ENCODE measurements at regions not wholly inside any gene's neighbourhood (a gene's known extent, or its start where the extent isn't known, plus 50 kb on each side); places are given as distances from the start of the nearest gene placed in this dataset.
A peak's percentile ranks its signal among the peaks of the same experiment; 100 is the strongest.

DNA sequence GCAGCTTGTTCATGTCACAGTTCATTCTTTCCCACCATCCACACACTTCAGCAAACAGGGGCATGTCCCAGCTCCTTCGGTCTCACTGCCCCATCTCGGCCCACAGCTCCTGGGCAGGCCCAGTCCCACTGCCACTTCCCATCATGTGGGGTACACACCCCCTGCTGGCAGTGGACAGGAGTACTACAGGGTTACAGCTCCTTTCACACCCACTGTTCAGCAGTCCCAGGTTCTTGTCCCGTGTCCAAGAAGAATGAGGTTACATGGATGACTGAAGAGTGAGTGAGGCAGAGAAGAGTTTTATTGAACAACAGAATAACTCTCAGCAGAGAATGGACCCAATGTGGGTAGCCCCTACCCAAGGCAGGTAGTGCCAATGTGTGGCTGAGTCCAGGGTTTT lies 77.8 kb upstream of the SMLR1 start:
- Histone ChIP-seq H3K4me1 (ENCODE audit: control insufficient read depth in 3 of 3, insufficient read depth in 2 of 3, low read depth in 1 of 3, low read length in 2 of 3) (no peaks in the 10 kb centered on the region), H3K9me3 (ENCODE audit: control insufficient read depth in 2 of 2, insufficient read depth in 1 of 2, low read depth in 1 of 2, low read length in 1 of 2) (peaks cover 0 to 18% of the 10 kb centered on the region in 2 donors), H3K27me3 (ENCODE audit: control insufficient read depth in 3 of 3, insufficient read depth in 3 of 3, low read length in 3 of 3) (no peaks in the 10 kb centered on the region), H3K36me3 (ENCODE audit: control insufficient read depth in 3 of 3, insufficient read depth in 2 of 3, low read depth in 1 of 3, low read length in 3 of 3) (no peaks in the 10 kb centered on the region), H3K4me3 (ENCODE audit: low read depth in 1 of 3, low read length in 3 of 3) (no peak overlapping the region), H3K27ac (ENCODE audit: low read depth in 1 of 3, low read length in 2 of 3) (no peak overlapping the region)
- WGBS, 3 donors: 95 to 98% (median 96%) methylated on average over 3 of the region's 3 CpGs
- FAIRE-seq (no peak), DNase-seq (no peak)

DNA sequence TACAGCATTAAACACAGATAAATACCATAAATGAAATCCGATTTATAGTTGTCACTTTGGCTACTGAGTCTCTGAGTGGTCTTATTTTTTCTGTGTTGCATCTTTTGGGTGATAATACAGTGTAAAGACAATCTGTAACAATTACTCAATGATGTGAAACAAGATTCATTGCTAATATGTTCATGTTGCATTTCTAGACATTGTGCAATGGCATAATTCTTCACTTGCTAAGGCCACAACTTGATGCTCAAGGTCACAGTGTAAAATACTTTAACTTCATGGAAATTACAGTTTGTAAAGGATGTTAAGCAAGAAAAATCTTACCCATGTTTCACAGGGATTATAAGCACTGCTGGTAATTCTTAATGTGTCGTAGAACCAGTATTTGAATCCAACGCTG lies 74.9 kb upstream of the SMLR1 start:
- FAIRE-seq: no peak
- 83 to 94% (median 87%) methylated on average over 3 of the region's 3 CpGs for WGBS, 3 donors

DNA sequence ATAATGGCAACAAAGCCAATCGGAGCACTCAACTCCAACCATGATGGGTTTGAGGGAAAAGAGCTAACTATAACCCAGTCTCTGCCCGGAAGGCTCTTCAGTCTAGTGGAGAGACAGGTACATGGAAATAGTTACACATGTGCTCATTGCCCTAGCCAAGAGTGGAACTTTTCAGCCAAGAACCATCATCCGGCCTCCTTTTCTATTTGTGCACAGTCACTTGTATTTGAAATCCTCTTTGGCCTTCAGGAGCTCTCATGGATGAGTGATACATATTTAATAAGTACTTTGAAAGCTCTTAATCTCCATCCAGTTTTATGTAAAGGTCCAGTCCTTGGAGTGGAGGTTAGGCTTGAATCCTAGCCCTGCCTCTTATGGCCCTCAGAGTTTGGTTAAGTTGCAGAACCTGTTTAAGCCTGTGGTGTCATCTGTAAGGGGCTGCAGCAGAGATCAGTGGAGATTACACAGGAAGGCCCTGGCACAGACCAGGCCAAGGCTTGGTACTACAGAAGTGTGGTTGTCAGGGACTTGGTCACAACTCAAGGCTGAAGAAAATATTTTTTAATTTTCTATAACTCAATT lies 72.3 kb upstream of the SMLR1 start:
- DNase-seq: no peak
- WGBS, 3 donors: 91 to 94% (median 92%) methylated on average over 3 of the region's 3 CpGs
- FAIRE-seq: no peak
- peaks cover 0 to 7% of the 10 kb centered on the region in 2 donors for H3K9me3 ChIP-seq (ENCODE audit: control insufficient read depth in 2 of 2, insufficient read depth in 1 of 2, low read depth in 1 of 2, low read length in 1 of 2)
- no peak overlapping the region for H3K27ac ChIP-seq (ENCODE audit: low read depth in 1 of 3, low read length in 2 of 3)
- H3K4me1 ChIP-seq (ENCODE audit: control insufficient read depth in 3 of 3, insufficient read depth in 2 of 3, low read depth in 1 of 3, low read length in 2 of 3): no peaks in the 10 kb centered on the region
- no peaks in the 10 kb centered on the region for H3K27me3 ChIP-seq (ENCODE audit: control insufficient read depth in 3 of 3, insufficient read depth in 3 of 3, low read length in 3 of 3)
- H3K36me3 ChIP-seq (ENCODE audit: control insufficient read depth in 3 of 3, insufficient read depth in 2 of 3, low read depth in 1 of 3, low read length in 3 of 3): no peaks in the 10 kb centered on the region
- H3K4me3 ChIP-seq (ENCODE audit: low read depth in 1 of 3, low read length in 3 of 3): no peak overlapping the region

More for the DNA sequence above, 74.9 kb upstream of the SMLR1 start:
- Histone ChIP-seq H3K36me3 (ENCODE audit: control insufficient read depth in 3 of 3, insufficient read depth in 2 of 3, low read depth in 1 of 3, low read length in 3 of 3) (no peaks in the 10 kb centered on the region), H3K27me3 (ENCODE audit: control insufficient read depth in 3 of 3, insufficient read depth in 3 of 3, low read length in 3 of 3) (no peaks in the 10 kb centered on the region), H3K4me3 (ENCODE audit: low read depth in 1 of 3, low read length in 3 of 3) (no peak overlapping the region), H3K27ac (ENCODE audit: low read depth in 1 of 3, low read length in 2 of 3) (no peak overlapping the region), H3K4me1 (ENCODE audit: control insufficient read depth in 3 of 3, insufficient read depth in 2 of 3, low read depth in 1 of 3, low read length in 2 of 3) (no peaks in the 10 kb centered on the region), H3K9me3 (ENCODE audit: control insufficient read depth in 2 of 2, insufficient read depth in 1 of 2, low read depth in 1 of 2, low read length in 1 of 2) (peaks cover 0 to 18% of the 10 kb centered on the region in 2 donors)
- no peak for DNase-seq

DNA sequence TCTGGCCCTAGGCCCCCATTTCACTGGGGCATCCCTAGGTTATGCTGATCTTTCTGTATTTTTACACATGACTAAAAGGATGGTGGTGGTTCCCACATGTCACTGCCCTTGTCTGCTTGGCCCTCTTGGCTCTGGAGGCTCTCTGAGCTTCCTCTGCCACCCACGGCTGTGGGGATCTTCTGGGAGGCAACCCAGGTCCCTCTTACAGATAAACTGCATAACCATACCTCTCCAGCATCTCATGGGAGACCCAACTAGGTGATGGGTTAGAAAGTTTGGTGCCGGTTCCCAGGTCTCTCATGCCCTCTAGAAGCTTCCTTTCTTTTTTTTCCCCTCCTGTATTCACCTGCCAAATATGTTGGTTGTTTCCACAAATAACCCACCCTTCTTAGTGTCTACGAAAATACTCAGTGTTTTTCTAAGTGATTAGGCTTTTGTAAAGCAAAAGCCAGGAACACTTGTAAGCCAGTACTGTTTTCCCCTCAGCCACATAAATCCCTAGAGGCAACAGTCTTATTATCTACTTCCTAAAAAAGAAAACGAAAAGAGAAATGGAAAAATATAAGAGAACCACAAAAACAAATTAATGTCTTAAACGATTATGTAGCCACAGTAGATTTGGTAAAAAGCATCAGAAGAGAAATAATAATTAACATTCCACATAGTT lies 71.7 kb upstream of the SMLR1 start:
- H3K36me3 ChIP-seq (ENCODE audit: control insufficient read depth in 3 of 3, insufficient read depth in 2 of 3, low read depth in 1 of 3, low read length in 3 of 3): no peaks in the 10 kb centered on the region
- no peak for DNase-seq
- peaks cover 0 to 3% of the 10 kb centered on the region in 2 donors for H3K9me3 ChIP-seq (ENCODE audit: control insufficient read depth in 2 of 2, insufficient read depth in 1 of 2, low read depth in 1 of 2, low read length in 1 of 2)
- no peak for FAIRE-seq
- no peak overlapping the region for H3K27ac ChIP-seq (ENCODE audit: low read depth in 1 of 3, low read length in 2 of 3)
- no peaks in the 10 kb centered on the region for H3K4me1 ChIP-seq (ENCODE audit: control insufficient read depth in 3 of 3, insufficient read depth in 2 of 3, low read depth in 1 of 3, low read length in 2 of 3)
- WGBS, 3 donors: 65 to 79% (median 78%) methylated on average over 5 of the region's 5 CpGs
- no peaks in the 10 kb centered on the region for H3K27me3 ChIP-seq (ENCODE audit: control insufficient read depth in 3 of 3, insufficient read depth in 3 of 3, low read length in 3 of 3)
- no peak overlapping the region for H3K4me3 ChIP-seq (ENCODE audit: low read depth in 1 of 3, low read length in 3 of 3)

DNA sequence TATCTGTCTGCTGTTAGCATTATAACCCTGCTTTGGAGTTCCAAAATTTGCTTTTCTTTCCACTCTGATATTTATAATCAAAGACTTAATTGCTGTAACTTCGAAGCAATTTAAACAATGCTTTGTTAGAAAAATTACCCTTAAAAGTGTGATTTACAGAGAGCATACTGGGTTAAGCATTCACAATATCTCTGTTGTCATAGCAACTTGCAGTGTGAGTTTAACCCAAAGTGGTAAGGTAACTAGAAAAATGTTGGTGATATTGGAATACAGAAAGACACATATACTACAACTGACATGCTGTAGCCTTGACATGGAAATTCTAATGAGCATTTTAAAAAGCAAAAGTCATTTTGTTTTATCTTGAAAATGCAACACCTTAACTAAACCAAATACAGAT lies 70.4 kb upstream of the SMLR1 start:
- WGBS, 3 donors: 27 to 52% (median 45%) methylated on average over 1 of the region's 1 CpG
- H3K4me3 ChIP-seq (ENCODE audit: low read depth in 1 of 3, low read length in 3 of 3): no peak overlapping the region
- H3K4me1 ChIP-seq (ENCODE audit: control insufficient read depth in 3 of 3, insufficient read depth in 2 of 3, low read depth in 1 of 3, low read length in 2 of 3): no peaks in the 10 kb centered on the region
- no peaks in the 10 kb centered on the region for H3K27me3 ChIP-seq (ENCODE audit: control insufficient read depth in 3 of 3, insufficient read depth in 3 of 3, low read length in 3 of 3)
- no peaks in the 10 kb centered on the region for H3K9me3 ChIP-seq (ENCODE audit: control insufficient read depth in 2 of 2, insufficient read depth in 1 of 2, low read depth in 1 of 2, low read length in 1 of 2)
- no peak for FAIRE-seq
- no peaks in the 10 kb centered on the region for H3K36me3 ChIP-seq (ENCODE audit: control insufficient read depth in 3 of 3, insufficient read depth in 2 of 3, low read depth in 1 of 3, low read length in 3 of 3)
- no peak overlapping the region for H3K27ac ChIP-seq (ENCODE audit: low read depth in 1 of 3, low read length in 2 of 3)
- no peak for DNase-seq

DNA sequence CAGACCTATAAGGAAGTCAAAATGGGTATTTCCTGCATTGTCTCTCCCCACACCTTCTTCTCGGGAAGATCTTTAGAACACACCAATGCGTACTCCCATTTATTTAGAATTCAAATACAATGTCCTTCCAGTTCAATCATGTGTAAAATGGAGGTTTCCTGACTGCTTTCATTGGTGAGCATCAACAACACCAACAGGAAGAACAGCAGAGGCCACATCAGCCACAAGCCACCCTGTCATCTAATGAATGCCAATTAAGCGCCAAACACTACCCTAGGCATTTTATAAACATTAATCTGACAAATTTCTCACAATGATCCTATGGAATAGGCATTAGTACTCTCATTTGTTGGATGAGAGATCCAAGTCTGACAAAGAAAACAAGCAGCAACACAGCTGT lies 68.4 kb upstream of the SMLR1 start:
- FAIRE-seq: no peak
- Histone ChIP-seq H3K27ac (ENCODE audit: low read depth in 1 of 3, low read length in 2 of 3) (no peak overlapping the region), H3K4me1 (ENCODE audit: control insufficient read depth in 3 of 3, insufficient read depth in 2 of 3, low read depth in 1 of 3, low read length in 2 of 3) (no peaks in the 10 kb centered on the region), H3K4me3 (ENCODE audit: low read depth in 1 of 3, low read length in 3 of 3) (no peak overlapping the region), H3K27me3 (ENCODE audit: control insufficient read depth in 3 of 3, insufficient read depth in 3 of 3, low read length in 3 of 3) (no peaks in the 10 kb centered on the region), H3K9me3 (ENCODE audit: control insufficient read depth in 2 of 2, insufficient read depth in 1 of 2, low read depth in 1 of 2, low read length in 1 of 2) (no peaks in the 10 kb centered on the region), H3K36me3 (ENCODE audit: control insufficient read depth in 3 of 3, insufficient read depth in 2 of 3, low read depth in 1 of 3, low read length in 3 of 3) (no peaks in the 10 kb centered on the region)
- 66 to 88% (median 81%) methylated on average over 3 of the region's 3 CpGs for WGBS, 3 donors
- DNase-seq: peak in 1 of 2 donors; percentile 17

DNA sequence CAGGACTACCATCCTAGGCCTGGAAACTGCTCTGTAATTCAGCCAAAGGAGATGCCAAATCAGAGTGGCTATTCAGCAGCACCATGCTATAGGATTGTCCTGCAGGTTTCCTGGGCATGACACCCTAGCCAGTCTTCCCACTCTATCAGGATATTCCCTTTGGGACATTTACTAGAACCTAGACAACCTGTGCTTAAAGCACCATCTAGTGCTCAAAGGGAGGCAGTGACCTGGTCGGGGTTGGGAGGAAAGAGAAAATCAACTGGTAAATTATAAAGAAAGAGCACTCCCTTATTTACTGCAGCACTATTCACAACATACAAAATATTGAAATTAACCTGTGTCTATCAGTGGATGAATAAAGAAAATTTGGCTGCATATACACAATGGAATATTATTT lies 67.2 kb upstream of the SMLR1 start:
- WGBS, 3 donors: 24 to 62% (median 62%) methylated on average over 1 of the region's 1 CpG
- FAIRE-seq: no peak
- peak; percentile 26 to 43 for DNase-seq

DNA sequence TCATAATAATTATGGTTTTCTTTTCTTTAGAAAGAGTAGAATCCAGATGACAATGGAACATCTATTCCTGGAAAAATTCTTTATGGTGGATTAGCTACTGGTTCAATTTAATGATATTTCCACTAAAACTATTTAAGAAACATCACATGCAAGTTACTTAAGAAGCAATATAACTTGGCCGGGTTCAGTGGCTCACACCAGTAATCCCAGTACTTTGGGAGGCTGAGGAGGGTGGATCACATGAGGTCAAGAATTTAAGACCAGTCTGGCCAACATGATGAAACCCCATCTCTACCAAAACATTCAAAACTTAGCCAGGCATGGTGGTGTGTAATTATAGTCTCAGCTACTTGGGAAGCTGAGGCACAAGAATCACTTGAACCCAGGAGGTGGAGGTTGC lies 65.9 kb upstream of the SMLR1 start:
- Histone ChIP-seq H3K36me3 (ENCODE audit: control insufficient read depth in 3 of 3, insufficient read depth in 2 of 3, low read depth in 1 of 3, low read length in 3 of 3) (no peaks in the 10 kb centered on the region), H3K27me3 (ENCODE audit: control insufficient read depth in 3 of 3, insufficient read depth in 3 of 3, low read length in 3 of 3) (no peaks in the 10 kb centered on the region), H3K4me3 (ENCODE audit: low read depth in 1 of 3, low read length in 3 of 3) (no peak overlapping the region), H3K9me3 (ENCODE audit: control insufficient read depth in 2 of 2, insufficient read depth in 1 of 2, low read depth in 1 of 2, low read length in 1 of 2) (no peaks in the 10 kb centered on the region), H3K27ac (ENCODE audit: low read depth in 1 of 3, low read length in 2 of 3) (no peak overlapping the region), H3K4me1 (ENCODE audit: control insufficient read depth in 3 of 3, insufficient read depth in 2 of 3, low read depth in 1 of 3, low read length in 2 of 3) (no peaks in the 10 kb centered on the region)
- WGBS, 3 donors: 84 to 89% (median 85%) methylated on average over 1 of the region's 1 CpG
- DNase-seq (no peak), FAIRE-seq (no peak)

More for the DNA sequence above, 67.2 kb upstream of the SMLR1 start:
- no peaks in the 10 kb centered on the region for H3K27me3 ChIP-seq (ENCODE audit: control insufficient read depth in 3 of 3, insufficient read depth in 3 of 3, low read length in 3 of 3)
- H3K27ac ChIP-seq (ENCODE audit: low read depth in 1 of 3, low read length in 2 of 3): no peak overlapping the region
- no peaks in the 10 kb centered on the region for H3K36me3 ChIP-seq (ENCODE audit: control insufficient read depth in 3 of 3, insufficient read depth in 2 of 3, low read depth in 1 of 3, low read length in 3 of 3)
- no peak overlapping the region for H3K4me3 ChIP-seq (ENCODE audit: low read depth in 1 of 3, low read length in 3 of 3)
- no peaks in the 10 kb centered on the region for H3K9me3 ChIP-seq (ENCODE audit: control insufficient read depth in 2 of 2, insufficient read depth in 1 of 2, low read depth in 1 of 2, low read length in 1 of 2)
- H3K4me1 ChIP-seq (ENCODE audit: control insufficient read depth in 3 of 3, insufficient read depth in 2 of 3, low read depth in 1 of 3, low read length in 2 of 3): no peaks in the 10 kb centered on the region

Measured in small intestine (tissue), 7 donors.